ENCODE measurements at regions not wholly inside any gene's neighbourhood (a gene's known extent, or its start where the extent isn't known, plus 50 kb on each side); places are given as distances from the start of the nearest gene placed in this dataset.

DNA sequence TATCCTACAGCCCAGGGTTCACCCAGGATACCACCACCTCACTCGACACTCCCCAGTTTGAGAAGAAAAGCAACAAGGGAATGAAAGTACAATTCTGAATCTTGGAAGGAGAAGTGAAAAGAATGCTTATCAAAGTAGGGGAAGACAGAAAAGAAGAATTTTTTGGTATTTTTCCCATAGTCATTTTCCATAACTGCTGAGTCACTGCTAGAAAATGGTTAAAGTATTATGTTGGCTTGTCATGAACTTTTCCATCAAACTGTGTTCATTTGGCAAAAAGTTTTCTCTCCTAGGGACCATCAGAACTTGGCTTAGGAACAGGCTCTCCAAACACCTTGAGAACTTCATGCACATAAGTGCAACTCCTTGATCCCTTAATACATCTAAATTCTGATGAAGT is 192.0 kb downstream of the BCL11A start:
- H3K4me3 ChIP-seq (replicated peaks; ENCODE audit: insufficient read depth, low read length): no peak overlapping the region

GRCh38 chr2:60359569-60359968 is 193.9 kb downstream of the BCL11A start:
- Histone ChIP-seq H3K4me3 (replicated peaks; ENCODE audit: insufficient read depth, low read length) (no peak overlapping the region), H3K27ac (replicated peaks) (no peak overlapping the region), H3K27me3 (ENCODE audit: insufficient read depth, poor library complexity, severe bottlenecking) (no peaks in the 10 kb centered on the region)
- TF ChIP-seq CTCF (IDR thresholded peaks at IDR 0.05; ENCODE audit: insufficient read depth, low read length) (no peak), GABPA (IDR thresholded peaks at IDR 0.05; ENCODE audit: low read depth) (no peak), SPI1 (IDR thresholded peaks at IDR 0.05; ENCODE audit: borderline replicate concordance, low read depth) (no peak), POLR2AphosphoS5 (IDR thresholded peaks at IDR 0.05; ENCODE audit: low read depth) (no peak)
- no peak for DNase-seq (ENCODE audit: low read depth in 1 of 2, low spot score in 1 of 2)

More for the DNA sequence above, 192.0 kb downstream of the BCL11A start:
- H3K27ac ChIP-seq (replicated peaks): no peak overlapping the region
- DNase-seq (ENCODE audit: low read depth in 1 of 2, low spot score in 1 of 2): no peak
- TF ChIP-seq CTCF (IDR thresholded peaks at IDR 0.05; ENCODE audit: insufficient read depth, low read length) (no peak), GABPA (IDR thresholded peaks at IDR 0.05; ENCODE audit: low read depth) (no peak), POLR2AphosphoS5 (IDR thresholded peaks at IDR 0.05; ENCODE audit: low read depth) (no peak), SPI1 (IDR thresholded peaks at IDR 0.05; ENCODE audit: borderline replicate concordance, low read depth) (no peak)
- TF ChIP-seq, protein P1, sequence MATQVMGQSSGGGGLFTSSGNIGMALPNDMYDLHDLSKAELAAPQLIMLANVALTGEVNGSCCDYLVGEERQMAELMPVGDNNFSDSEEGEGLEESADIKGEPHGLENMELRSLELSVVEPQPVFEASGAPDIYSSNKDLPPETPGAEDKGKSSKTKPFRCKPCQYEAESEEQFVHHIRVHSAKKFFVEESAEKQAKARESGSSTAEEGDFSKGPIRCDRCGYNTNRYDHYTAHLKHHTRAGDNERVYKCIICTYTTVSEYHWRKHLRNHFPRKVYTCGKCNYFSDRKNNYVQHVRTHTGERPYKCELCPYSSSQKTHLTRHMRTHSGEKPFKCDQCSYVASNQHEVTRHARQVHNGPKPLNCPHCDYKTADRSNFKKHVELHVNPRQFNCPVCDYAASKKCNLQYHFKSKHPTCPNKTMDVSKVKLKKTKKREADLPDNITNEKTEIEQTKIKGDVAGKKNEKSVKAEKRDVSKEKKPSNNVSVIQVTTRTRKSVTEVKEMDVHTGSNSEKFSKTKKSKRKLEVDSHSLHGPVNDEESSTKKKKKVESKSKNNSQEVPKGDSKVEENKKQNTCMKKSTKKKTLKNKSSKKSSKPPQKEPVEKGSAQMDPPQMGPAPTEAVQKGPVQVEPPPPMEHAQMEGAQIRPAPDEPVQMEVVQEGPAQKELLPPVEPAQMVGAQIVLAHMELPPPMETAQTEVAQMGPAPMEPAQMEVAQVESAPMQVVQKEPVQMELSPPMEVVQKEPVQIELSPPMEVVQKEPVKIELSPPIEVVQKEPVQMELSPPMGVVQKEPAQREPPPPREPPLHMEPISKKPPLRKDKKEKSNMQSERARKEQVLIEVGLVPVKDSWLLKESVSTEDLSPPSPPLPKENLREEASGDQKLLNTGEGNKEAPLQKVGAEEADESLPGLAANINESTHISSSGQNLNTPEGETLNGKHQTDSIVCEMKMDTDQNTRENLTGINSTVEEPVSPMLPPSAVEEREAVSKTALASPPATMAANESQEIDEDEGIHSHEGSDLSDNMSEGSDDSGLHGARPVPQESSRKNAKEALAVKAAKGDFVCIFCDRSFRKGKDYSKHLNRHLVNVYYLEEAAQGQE (IDR thresholded peaks at IDR 0.05; ENCODE audit: insufficient replicate concordance, low read depth): no peak
- no peaks in the 10 kb centered on the region for H3K27me3 ChIP-seq (ENCODE audit: insufficient read depth, poor library complexity, severe bottlenecking)

- Histone ChIP-seq H3K27me3 (ENCODE audit: insufficient read depth, poor library complexity, severe bottlenecking) (no peaks in the 10 kb centered on the region), H3K27ac (replicated peaks) (no peak overlapping the region), H3K4me3 (replicated peaks; ENCODE audit: insufficient read depth, low read length) (no peak overlapping the region)
- DNase-seq (ENCODE audit: low read depth in 1 of 2, low spot score in 1 of 2): no peak
- TF ChIP-seq GABPA (IDR thresholded peaks at IDR 0.05; ENCODE audit: low read depth) (no peak), CTCF (IDR thresholded peaks at IDR 0.05; ENCODE audit: insufficient read depth, low read length) (no peak), SPI1 (IDR thresholded peaks at IDR 0.05; ENCODE audit: borderline replicate concordance, low read depth) (no peak)
- TF ChIP-seq, protein P1 (IDR thresholded peaks at IDR 0.05; ENCODE audit: insufficient replicate concordance, low read depth): no peak
Observed at GRCh38 chr2:60358476-60358875, 195.0 kb downstream of the BCL11A start.

DNA sequence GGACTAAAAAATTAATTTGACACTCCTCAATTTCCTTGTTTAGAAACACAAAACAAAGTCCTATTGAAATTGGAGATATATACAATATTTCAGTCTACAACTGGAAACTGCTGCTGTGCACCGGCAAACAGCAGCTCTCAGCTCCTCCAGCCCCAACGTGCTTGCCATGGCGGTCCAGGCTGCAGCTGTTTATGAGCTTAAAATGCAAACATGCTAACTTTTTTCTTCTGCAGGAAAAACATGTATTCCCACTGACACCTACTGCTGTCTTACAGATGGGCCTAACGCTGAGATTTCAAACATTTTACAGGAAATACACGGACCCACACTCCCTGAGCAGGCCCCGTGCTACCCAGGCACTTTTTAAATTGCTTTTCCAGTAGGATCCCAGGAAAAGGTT is 195.5 kb downstream of the BCL11A start:
- Histone ChIP-seq H3K4me3 (replicated peaks; ENCODE audit: insufficient read depth, low read length) (no peak overlapping the region), H3K27me3 (ENCODE audit: insufficient read depth, poor library complexity, severe bottlenecking) (no peaks in the 10 kb centered on the region), H3K27ac (replicated peaks) (no peak overlapping the region)
- TF ChIP-seq SPI1 (IDR thresholded peaks at IDR 0.05; ENCODE audit: borderline replicate concordance, low read depth) (no peak), CTCF (IDR thresholded peaks at IDR 0.05; ENCODE audit: insufficient read depth, low read length) (no peak), POLR2AphosphoS5 (IDR thresholded peaks at IDR 0.05; ENCODE audit: low read depth) (no peak), GABPA (IDR thresholded peaks at IDR 0.05; ENCODE audit: low read depth) (no peak)
- TF ChIP-seq, protein P1 (IDR thresholded peaks at IDR 0.05; ENCODE audit: insufficient replicate concordance, low read depth): no peak
- no peak for DNase-seq (ENCODE audit: low read depth in 1 of 2, low spot score in 1 of 2)

Data from HL-60 (cell line).